NOMO-1 treated with dmso at 0.1 percent for 144 hours (cell line): ENCODE measurements at regions not wholly inside any gene's neighbourhood (a gene's known extent, or its start where the extent isn't known, plus 50 kb on each side); places are given as distances from the start of the nearest gene placed in this dataset.
"Not testable (repeated sequence)": the region's sequence is repeated elsewhere in the genome, so short reads cannot be mapped to it uniquely, and the experiment has no call there.

ENCODE experiments used
- DNase-seq: peaks from one replicate; lab custom pipeline; 2025; ENCODE audit not compliant: unreplicated experiment; lab: John Stamatoyannopoulos, UW

GRCh38 chr6:170087421-170087780 lies 203.5 kb downstream of the DLL1 start:
- not testable (repeated sequence) for DNase-seq

- no peak for DNase-seq
Measured at GRCh38 chr6:170086639-170087420, 204.0 kb downstream of the DLL1 start.

DNA sequence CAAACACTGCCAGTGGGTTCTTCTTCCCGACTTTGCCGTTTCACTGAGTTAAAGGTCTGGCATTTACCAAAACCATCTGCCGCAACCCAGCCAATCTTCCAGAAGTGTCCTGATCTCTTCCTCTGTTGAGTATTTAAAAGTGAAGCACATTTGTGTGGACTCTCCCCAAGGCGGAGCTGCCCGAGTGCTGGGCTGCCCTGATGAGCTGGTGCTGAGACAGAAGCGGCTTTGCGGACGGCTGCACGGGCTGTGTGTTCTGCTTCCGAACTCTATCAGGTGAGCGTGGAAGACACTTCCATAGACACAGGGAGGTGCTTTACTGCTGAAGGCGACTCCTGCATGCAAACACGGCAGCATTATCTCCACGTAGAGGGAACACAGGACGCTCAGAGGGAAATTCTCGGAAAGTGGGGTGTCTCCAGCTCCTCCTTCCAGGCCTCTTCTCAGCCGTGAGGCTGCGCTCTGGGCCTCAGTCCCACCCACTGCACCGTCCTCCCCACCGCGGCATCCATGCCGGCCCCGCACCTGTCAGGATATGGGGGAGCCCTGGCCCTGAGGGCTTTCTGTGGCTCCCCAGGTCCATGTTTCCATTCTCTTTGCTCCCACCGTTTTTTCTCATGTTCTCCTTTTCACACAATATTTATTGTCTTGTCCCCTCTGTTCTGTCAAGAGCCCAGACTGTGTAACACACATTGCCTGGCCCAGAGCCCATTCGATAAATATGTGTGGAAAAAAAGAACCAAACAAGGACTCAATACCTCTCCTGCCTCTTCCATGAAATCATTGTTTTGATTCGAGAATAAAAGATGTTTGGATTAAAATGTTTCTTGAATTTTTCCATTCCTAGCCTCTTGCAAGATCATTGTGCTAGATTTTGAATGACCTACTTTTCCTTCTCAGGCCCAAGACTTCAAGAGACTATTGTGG lies 205.1 kb downstream of the DLL1 start:
- no peak for DNase-seq

GRCh38 chr6:170084166-170084730 lies 206.6 kb downstream of the DLL1 start:
- DNase-seq: no peak

GRCh38 chr6:170083236-170084051 lies 207.4 kb downstream of the DLL1 start:
- DNase-seq: no peak

DNA sequence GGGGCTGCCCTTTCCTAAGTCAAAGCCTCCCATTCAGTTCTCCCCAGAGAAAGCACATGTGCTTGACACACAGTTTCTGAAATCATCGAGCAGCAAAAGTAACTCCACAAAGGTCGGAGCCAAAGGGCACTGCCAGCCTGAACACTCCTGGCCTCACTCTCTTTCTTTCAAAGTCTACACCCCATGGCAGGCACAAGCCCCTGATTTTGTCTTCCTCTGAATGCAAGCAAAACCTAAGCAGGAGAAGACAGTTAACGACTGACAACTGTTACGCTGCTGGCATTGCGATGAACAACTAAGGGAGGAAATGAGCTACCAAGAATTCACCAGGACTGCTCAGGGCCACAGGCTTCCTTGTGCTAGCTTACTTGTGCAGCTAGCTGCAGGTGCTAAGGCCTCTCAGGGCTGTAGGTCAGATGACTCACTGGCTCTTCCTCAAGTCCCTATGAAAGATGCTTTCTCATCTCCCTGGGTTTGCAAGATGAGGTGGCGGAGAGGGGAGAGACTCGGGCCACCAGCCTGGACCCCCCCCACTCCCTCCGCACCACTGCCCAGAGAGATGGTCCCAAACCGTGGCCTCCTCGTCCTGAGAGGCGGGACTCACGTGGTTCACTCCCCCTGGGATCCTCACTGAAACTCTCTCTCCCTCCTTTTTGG lies 208.2 kb downstream of the DLL1 start:
- DNase-seq: no peak

- DNase-seq: no peak
Measured at GRCh38 chr6:170082067-170082466, 208.8 kb downstream of the DLL1 start.

DNA sequence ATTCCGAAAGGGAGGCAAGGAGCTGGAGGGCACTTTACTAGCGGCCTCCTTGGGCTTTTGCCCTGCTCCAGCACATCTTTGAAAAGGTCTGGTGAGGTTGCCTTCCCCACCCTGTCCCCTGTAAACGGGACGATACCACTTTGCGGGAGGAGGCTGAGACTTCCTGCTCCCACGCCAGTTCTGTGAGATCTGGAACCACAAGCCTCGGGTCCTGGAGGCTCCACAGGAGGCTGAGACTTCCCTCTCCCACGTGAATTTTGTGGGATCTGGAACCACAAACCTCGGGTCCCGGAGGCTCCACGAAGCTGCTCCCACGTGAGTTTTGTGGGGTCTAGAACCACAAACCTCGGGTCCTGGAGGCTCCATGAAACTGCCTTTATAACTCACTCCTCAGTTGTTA lies 209.3 kb downstream of the DLL1 start:
- no peak for DNase-seq

DNA sequence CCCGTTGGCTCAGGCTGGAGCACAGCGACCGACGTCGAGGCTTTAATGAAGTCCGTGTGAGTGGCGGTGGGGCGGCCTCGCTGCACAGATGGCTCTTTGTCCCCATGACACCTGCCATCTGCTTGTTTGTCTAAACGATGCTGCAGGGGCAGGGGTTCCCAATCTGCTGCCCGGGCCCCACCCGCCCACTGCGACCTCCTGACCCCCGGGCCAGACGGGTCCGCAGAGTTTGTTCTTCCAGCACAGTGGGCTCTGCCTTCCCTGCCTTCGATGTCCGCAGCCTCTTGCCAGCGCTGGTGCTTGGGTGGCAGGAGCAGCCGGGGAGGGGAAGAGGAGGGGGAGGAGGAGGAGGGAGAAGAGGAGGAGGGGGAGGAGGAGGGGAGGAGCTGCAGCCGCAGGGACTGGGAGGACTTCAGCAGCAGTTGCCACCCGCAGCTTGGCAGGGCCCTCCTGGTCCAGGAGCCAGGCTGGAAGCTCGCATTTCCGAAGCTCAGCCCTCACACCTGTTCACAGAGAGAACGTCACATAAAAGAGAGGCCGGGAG lies 210.0 kb downstream of the DLL1 start:
- DNase-seq: no peak

DNA sequence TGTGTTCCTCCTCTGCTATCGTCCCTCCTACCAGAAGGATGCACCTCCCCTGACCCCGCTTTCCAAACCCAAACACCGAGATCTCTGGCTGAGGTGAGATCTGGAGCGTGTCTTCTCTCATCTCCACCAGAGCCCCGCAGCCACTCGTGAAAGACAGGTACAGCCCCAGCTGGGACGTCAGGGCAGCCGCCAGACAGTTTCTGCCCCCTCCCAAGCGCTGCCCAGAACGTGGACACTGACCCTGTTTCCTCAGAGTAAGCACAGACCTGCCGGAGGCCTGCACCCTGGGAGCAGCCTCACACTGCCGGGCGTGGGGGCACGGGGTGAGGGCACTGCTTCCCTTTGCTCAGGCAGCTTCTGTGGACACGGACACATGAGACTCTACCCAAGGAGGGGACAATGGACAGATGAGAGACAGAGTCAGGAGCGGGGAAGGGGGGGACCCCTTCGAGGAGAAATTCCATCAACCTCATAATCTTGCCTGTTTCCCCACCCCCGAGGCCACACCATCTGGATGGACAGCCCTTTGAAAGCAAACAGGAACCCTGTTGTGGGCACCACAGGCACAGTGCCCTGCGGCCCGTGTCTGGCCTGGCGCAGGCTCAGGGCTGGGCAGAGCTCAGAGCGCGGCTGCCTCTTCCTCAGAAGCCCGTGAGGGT lies 210.6 kb downstream of the DLL1 start:
- DNase-seq: no peak

DNA sequence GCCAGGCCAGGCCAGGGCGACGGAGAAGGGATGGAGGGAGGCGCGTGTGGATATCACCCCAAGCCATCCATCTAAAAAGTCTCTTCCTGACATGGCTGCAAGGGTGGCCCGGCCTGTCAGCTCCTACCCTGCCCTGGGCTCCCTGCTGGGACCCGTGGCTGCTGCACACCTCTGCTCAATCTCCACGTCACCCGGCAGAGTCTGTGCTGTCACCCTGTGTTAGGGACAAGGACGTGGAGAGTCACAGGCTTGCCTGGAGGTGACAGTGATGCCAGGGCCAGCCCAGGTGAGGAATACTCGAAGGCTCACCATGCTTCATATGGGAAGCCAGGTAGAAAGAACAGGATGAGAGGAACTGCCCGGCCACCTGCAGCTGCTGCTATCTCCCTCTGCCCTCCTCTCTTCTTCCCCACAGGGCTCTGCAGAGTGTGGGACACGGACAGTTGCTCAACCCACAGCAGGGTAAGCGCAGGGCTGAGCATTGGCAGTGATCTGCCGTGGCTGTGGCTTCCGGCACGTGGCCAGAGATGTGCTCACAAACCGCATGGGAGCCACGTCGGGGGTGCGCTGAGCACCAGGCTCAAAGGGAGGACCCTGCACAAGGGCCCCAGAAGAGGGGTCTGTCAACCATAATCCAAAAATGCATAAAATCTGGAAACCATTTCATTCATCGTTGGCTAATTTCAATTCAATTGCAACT lies 214.3 kb downstream of the DLL1 start:
- DNase-seq: no peak

GRCh38 chr6:170075659-170076223 lies 215.1 kb downstream of the DLL1 start:
- DNase-seq: no peak

DNA sequence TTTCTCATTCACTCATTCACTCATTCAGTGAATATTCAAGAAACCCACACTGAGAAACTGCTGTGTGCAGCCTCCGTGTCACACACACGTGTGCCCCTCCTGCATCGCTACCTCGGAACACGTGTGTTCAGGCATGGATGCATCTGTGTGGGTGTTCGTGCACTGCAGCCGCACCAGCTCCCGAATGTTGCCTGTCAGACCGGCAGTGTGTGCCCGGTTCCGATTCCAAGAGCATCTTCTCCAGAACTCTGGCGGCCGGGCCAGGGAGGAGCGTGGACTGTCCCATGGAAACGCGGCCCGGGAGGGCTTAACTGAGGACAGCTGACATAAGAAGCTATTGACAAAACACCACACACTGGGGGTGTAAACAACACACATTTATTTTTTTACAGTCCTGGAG lies 216.0 kb downstream of the DLL1 start:
- no peak for DNase-seq

DNA sequence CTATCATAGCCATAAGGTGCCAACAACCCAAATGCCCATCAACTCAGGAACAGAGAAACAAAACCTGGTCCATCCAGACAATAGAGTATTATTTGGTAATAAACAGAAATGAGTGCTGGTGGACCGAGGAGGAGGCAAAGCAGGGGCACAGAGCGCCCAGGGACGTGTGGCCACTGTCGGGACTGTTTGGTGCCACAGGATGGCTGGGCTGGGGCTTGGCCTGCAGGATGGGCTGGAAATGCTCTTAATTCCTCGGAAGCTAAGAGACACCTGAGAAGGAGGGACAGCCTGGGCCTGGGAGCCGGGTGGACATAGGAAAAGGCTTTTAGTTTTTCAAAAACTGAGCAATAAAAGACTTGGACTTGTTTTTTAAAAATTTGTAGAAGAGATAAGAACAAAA lies 216.4 kb downstream of the DLL1 start:
- DNase-seq: no peak

DNA sequence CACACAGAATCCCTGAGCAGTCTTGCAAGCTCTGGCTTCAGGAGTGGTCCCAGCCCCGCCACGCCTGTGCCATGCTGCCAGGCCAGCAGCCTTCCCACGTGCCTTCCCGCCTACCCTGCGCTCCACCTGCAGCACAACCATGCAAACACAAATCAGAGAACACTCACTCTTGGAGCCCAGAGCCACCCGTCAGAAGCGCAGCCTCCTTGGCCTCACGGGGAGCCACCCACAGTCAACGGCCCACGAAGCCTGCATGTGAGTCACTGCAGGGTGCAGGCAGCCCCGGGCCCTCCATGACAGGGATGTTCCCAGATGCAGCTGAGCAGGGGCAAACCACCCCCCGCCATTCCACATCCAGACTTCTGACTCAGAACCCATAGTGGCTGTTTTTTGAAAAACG lies 217.0 kb downstream of the DLL1 start:
- no peak for DNase-seq

DNA sequence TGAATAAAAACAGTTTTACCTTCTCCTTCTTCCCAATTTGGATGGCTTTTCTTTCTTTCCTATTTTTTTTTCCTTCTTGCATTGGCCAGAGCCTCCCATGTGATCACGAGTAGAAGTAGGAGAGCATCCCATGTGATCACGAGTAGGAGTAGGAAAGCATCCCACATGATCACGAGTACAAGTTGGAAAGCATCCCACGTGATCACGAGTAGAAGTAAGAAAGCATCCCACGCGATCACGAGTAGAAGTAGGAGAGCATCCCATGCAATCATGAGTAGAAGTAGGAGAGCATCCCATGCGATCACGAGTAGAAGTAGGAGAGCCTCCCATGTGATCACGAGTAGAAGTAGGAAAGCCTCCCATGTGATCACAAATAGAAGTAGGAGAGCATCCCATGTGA lies 218.6 kb downstream of the DLL1 start:
- no peak for DNase-seq

DNA sequence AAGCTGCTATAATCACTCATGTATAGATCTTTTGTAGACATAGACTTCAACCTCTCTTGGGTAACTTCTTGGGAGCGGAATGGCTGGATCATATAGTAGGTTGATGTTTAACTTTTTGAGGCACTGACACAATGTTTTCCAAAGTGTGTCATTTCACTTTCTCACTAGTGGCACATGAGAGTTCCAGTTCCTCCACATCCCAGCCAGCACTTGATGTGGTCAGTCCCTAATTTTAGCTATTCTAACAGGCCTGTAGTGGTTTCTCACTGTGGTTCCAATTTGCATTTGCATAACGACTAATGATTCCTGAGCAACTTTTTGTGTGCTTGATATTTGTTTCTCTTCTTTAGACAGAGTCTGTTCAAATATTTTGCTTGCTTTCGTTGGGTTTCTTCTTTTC lies 221.3 kb downstream of the DLL1 start:
- no peak for DNase-seq

- DNase-seq: no peak
Measured at GRCh38 chr6:170068496-170068895, 222.4 kb downstream of the DLL1 start.

GRCh38 chr6:170067923-170068360 lies 222.9 kb downstream of the DLL1 start:
- no peak for DNase-seq
